HepG2 (cell line): ENCODE measurements at regions not wholly inside any gene's neighbourhood (a gene's known extent, or its start where the extent isn't known, plus 50 kb on each side); places are given as distances from the start of the nearest gene placed in this dataset.

Experiments
- ARNTL ChIP-seq: sonication (generic); formaldehyde crosslinking; IDR thresholded peaks from 2 replicates; pipeline ENCODE4 v1.4.0; 2020; ENCODE audit warnings: mild to moderate bottlenecking, missing genetic modification reagents
- FOXJ3 ChIP-seq: sonication (generic); formaldehyde crosslinking; IDR thresholded peaks from 2 replicates; pipeline ENCODE4 v1.4.0; 2020; ENCODE audit warnings: missing genetic modification reagents, mild to moderate bottlenecking, borderline replicate concordance
- KDM3A ChIP-seq: IDR thresholded peaks from 2 replicates; pipeline ENCODE4 v1.6.1; 2018; ENCODE audit warnings: low read depth, missing compliant biosample characterization
- KMT2A ChIP-seq: sonication (generic); formaldehyde crosslinking; IDR thresholded peaks from 2 replicates; pipeline ENCODE4 v1.4.0; 2020; ENCODE audit warnings: missing genetic modification reagents
- NR2C2 ChIP-seq: sonication (generic); formaldehyde crosslinking; IDR thresholded peaks from 2 replicates; pipeline ENCODE4 v1.4.0; 2020; ENCODE audit warnings: missing genetic modification reagents, mild to moderate bottlenecking, moderate library complexity, borderline replicate concordance
- NR2F6 ChIP-seq, 2 experiments: IDR thresholded peaks; 2 replicates each; pipeline ENCODE4 v1.6.1; 2016; ENCODE audit warnings: antibody characterized with exemption in 1 of 2, mild to moderate bottlenecking in 1 of 2
- TFDP2 ChIP-seq: sonication (generic); formaldehyde crosslinking; IDR thresholded peaks from 2 replicates; pipeline ENCODE4 v1.4.0; 2020; ENCODE audit warnings: missing genetic modification reagents
- TSC22D2 ChIP-seq: sonication (generic); formaldehyde crosslinking; IDR thresholded peaks from 2 replicates; pipeline ENCODE4 v1.5.1; 2020; ENCODE audit warnings: missing genetic modification reagents, mild to moderate bottlenecking, borderline replicate concordance
- ZC3H13 ChIP-seq: sonication (generic); formaldehyde crosslinking; IDR thresholded peaks from 2 replicates; pipeline ENCODE4 v1.8.1; 2023; ENCODE audit warnings: mild to moderate bottlenecking, missing genetic modification reagents, moderate library complexity
- ZNF180 ChIP-seq: sonication (generic); formaldehyde crosslinking; IDR thresholded peaks from 2 replicates; pipeline ENCODE4 v1.4.0; 2020; ENCODE audit warnings: low read depth, missing genetic modification reagents, borderline replicate concordance
- ZNF362 ChIP-seq: sonication (generic); formaldehyde crosslinking; IDR thresholded peaks from 2 replicates; pipeline ENCODE4 v1.4.0; 2020; ENCODE audit warnings: missing genetic modification reagents, mild to moderate bottlenecking, borderline replicate concordance
- ZNF607 ChIP-seq: sonication (generic); formaldehyde crosslinking; IDR thresholded peaks from 2 replicates; pipeline ENCODE4 v1.5.1; 2020; ENCODE audit warnings: missing genetic modification reagents, mild to moderate bottlenecking, borderline replicate concordance
- ZNF709 ChIP-seq: sonication (generic); formaldehyde crosslinking; IDR thresholded peaks from 2 replicates; pipeline ENCODE4 v1.5.0; 2020; ENCODE audit warnings: mild to moderate bottlenecking, missing genetic modification reagents
- ZSCAN9 ChIP-seq: IDR thresholded peaks from 2 replicates; pipeline ENCODE4 v1.6.1; 2016; ENCODE audit warnings: borderline replicate concordance

- TF ChIP-seq ZSCAN9 (CRISPR knock-in tag) (no peak), ZNF180 (CRISPR knock-in tag) (no peak), ZNF362 (CRISPR knock-in tag) (no peak), NR2C2 (CRISPR knock-in tag) (no peak), ARNTL (no peak), ZNF607 (CRISPR knock-in tag) (no peak), ZC3H13 (CRISPR knock-in tag) (no peak), NR2F6 (IDR thresholded peaks at IDR 0.05) (no peak), NR2F6 (CRISPR knock-in tag; IDR thresholded peaks at IDR 0.05) (no peak), FOXJ3 (CRISPR knock-in tag) (no peak), TSC22D2 (no peak), ZNF709 (CRISPR knock-in tag) (no peak), KDM3A (CRISPR knock-in tag) (no peak), KMT2A (CRISPR knock-in tag) (no peak), TFDP2 (CRISPR knock-in tag) (no peak)
- TF ChIP-seq, all 625 proteins: peak for 0
These were observed 177.7 kb upstream of the GULP1 start (continued) for GRCh38 chr2:188114014-188114413.
